ENCODE measurements at regions not wholly inside any gene's neighbourhood (a gene's known extent, or its start where the extent isn't known, plus 50 kb on each side); places are given as distances from the start of the nearest gene placed in this dataset.
"Not testable (repeated sequence)": the region's sequence is repeated elsewhere in the genome, so short reads cannot be mapped to it uniquely, and the experiment has no call there.

DNA sequence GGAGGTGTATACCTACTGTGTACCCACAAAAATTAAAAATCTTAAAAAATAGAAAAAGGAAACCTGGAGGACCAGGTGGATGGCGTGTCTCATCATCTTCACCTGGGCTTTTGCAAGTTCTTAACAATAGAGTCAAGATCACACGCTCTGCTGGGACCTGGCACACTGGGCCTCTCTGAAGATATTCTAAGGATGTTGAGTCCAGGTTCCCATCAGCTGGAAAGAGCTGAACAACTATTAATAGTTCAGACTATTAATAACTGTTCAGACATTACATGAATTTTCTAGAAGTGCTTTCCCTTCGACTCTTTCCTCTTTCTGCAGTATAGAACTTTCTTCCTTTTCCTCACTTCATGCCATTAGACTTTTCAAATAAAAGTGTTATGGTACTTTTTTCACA, 320.2 kb upstream of the IL12A start:
- DNase-seq, result no peak

DNA sequence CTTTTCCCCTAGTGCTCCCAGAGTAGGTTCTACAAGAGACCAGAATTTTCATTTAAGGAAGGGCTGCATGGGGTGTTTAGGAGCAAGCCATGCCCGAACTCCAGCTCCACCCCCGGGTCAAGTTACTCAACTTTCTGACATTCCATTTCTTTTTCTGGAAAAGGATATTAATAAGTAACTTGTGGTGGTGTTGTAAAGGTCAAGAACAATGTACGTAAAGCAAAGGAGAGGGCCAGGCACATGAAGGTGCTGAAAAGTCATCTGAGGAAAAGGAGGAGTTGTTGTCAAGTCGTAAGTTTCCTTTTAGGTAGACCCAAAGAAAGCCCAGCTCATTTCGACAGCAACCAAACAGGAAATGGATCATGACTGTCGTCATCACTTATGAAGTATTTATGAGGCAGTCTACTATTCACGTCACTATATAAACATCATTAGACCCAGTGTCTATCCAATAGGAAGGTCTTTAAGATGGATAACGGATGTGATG, 319.6 kb upstream of the IL12A start:
- no peak for DNase-seq

GRCh38 chr3:159669766-159670165, 318.9 kb upstream of the IL12A start:
- DNase-seq, result no peak

- DNase-seq, result no peak
These were observed 315.6 kb upstream of the IL12A start for GRCh38 chr3:159672728-159673688.

DNA sequence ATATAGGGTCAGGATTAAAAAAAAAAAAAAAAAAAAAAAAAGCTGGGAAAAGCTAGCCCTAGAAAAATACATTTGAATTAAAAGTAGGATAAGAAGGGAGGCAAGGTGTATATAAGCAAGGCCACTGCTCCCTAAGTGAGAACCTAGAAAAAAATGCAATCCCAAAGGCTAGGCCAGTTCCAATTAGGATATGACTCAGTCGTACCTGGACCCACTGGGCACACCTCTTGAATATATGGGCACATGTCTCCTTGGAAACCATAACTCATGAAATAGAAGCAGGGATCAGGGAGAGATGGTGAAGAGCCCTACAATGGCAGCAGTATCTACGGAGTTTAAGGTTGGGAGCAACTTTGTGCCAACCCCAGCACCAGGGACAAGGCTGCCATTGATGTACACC, 314.1 kb upstream of the IL12A start:
- no peak for DNase-seq

DNA sequence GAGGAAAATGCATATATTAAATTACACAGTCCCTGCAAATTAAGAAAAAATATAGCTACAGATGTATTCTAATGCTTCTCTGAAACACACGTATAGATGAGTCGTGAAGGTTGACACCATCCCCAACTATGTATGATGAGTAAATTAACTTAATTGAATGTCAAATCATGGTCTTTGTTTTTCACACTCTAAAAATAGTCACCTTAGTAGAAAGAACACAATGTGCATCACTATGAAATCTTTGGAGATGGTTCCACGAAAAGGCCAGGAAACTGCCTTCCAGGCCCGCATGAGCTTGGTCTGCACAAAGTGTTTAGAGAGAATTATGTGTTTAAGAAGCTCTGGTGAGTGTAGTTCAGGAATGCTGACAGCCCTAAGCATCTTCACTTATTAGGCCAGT, 313.4 kb upstream of the IL12A start:
- DNase-seq, result no peak

DNA sequence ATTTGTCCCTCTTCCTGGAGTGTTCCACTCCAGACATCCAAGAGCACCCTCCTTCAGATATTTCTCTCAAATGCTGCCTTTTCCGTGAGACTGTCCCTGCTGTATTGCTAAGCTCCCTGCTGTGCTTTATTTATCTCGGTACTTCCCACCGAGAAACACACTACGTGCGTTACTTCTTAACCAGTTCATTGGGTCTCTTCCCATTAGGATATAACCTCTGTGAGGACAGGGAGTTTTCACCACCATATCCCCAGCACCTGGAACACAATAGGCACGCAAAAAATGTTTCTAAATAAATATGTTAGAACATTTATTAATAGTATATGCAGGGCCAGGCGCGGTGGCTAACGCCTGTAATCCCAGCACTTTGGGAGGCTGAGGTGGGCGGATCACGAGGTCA, 308.7 kb upstream of the IL12A start:
- DNase-seq, result no peak

GRCh38 chr3:159681717-159682116, 306.9 kb upstream of the IL12A start:
- not testable (repeated sequence) for DNase-seq

DNA sequence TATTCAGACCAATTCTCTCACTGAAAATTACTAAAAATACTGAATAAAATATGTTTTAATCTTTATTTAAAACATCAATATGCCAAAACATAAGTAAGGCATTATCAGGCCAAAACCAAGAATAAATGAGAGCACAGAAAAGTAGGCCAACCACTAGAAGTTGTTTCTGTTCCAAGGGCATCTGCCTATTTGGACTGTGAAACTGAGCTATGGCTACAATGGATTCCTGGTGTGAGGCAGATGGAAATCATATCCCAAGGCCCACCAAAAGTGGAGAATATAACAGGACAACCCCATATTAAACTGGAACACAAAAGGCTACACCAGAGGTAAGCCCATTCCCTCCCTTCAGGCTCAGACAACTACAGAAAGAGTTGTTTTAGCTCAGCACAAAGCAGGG, 302.8 kb upstream of the IL12A start:
- no peak for DNase-seq

- no peak for DNase-seq
These were observed 295.4 kb upstream of the IL12A start for GRCh38 chr3:159693226-159693625.

DNA sequence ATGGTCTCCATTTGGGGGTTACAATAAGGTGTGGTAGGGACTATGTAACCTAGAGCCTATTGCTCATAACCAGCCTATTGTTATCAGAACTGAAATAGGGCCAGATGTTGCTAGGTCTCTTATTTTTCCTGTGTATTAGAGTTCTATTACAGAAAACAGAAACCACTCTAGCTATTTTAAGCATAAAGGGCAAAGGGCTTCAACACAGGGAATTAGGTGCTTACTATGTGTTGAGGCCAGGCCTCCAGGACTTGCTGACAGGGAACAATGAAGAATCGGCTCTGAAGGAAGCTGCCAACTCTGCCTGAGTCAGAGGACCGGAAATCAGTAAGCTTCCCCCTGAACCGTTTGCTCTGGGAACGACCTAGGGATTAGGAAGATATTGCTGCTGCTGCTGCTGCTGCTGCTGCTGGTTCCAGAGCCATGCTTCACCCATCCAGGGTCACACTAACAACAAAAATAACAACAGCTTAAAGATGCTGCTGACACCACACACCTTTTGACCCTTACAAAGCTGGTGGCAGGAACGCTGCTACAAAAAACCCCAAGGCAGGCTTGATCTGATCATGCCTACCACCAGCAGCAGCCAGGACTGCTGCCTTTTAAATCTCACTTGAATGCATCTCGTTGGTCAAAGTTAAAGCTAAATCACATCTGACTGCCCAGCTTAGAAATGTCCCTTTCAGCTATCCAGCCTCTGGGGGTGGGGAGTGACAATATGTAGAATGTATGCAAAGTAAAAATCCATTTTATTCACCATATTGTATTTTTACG, 276.9 kb upstream of the IL12A start:
- peak in 1 of 2 experiments; percentile 29 for DNase-seq

- no peak for DNase-seq
These were observed 267.3 kb upstream of the IL12A start for GRCh38 chr3:159721324-159721723.

DNA sequence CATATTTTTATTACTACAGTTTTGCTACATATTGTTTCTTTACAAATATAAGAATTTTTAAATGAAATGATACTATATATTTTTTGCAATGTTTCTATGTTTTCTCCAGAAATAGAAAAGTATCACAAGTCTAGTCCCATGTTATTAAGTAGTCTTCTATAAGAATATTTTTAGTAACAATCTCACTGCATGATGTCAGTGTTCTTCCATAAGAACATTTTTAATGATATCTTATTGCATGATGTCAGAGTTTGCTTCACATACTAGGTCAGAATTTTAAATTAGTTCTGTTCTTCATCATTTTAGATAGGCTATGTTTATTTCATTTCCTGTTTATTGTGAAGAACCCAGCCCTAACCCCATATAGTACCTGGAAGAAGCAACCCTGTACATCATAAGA, 265.3 kb upstream of the IL12A start:
- DNase-seq, result no peak

- no peak for DNase-seq
These were observed 264.0 kb upstream of the IL12A start for GRCh38 chr3:159724627-159725026.

DNA sequence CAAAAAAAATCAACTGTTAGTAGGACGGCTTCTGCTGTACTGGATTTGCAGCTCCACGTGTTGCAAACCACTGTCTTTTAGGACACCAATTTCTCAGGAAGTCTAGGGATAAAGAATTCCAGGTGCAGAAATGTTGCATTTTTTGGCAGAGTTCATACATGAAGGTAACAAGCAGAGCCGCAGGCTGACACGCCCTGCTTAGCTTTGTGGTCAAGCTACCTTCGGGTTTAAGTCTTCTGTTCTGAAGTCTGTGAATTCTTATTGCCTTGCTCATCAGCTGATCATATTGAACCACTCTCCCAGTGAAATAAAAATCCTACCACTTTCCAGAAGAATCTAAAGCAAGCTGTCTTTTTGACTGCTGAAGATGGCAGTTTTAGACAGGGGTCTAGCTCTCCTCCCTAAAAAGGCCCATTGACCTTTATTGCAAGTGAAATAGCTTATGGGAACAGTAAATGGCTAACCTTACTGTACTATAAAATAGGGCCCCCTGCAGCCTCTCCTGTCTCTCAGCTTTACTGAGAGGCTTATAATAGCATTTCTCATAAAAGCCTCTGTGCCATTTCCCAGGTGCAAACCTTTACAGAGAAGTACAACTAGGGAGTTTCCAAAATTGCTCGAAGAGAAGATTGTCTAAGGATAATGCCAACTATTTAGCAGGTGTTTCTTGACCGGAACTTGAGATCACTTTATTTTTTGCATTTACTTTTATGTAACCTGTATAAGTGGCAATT, 262.2 kb upstream of the IL12A start:
- no peak for DNase-seq

GRCh38 chr3:159727506-159727905, 261.1 kb upstream of the IL12A start:
- DNase-seq, result no peak

DNA sequence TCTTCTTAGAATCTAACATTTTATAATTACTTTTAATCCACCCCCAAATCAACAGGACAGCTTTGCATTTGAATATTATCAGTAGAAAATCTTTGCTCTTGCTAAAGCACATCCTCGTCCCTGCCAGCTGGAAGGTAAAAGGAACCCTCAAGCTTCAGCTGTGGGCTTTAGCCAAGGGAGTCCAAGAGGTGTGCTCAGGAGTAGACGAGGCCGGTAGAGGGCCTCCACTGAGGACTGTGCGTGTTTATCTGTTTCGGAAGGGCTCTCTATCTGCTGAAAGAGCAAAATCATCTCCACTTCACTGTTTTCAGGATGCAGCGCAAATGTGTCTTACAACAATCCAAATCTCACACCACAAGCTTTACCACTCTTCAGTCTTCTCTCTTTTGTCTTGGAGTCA, 257.4 kb upstream of the IL12A start:
- DNase-seq, result no peak

- no peak for DNase-seq
These were observed 256.2 kb upstream of the IL12A start for GRCh38 chr3:159732172-159733111.

GRCh38 chr3:159733194-159733860, 255.3 kb upstream of the IL12A start:
- no peak for DNase-seq

DNA sequence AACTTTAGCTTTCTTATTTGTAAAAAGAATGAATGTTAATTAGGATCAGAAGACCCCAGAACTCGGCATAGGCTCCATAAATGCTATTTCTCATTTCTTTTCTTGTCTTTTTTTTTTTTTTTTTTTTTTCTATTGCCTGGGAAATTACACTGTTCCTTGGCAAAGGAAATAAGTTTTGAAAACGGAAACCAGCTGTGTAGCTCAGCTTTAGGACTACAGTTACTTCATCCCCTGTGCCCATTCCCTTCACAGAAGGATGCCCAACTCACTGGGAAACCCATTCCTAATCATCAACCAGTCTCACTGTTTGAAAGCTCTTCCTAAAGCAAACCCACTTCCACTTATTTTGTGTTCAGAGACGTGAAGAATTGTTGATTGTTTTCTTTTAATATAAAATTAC, 254.0 kb upstream of the IL12A start:
- DNase-seq, result no peak

DNA sequence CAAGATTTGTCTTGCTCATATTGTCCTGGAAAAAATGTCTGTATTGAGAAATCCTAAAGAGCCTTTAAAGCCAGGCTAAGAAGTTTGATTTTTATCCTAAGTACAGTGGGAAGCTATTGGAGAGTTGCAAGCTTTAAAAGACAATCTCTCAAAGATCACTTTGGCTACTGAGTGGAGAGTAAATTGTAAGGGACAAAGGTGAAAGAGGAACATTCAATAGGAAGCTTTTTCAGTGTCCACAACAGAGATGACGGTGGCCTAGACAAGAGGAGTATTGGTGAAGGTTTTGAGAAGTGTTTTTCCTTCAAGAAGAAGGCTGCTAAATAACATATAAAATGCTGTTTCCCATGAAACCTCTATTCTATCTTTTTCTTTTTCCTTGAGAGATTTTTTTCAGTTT, 249.5 kb upstream of the IL12A start:
- DNase-seq, result no peak
